Vagina (tissue), 2 donors: ENCODE measurements at regions not wholly inside any gene's neighbourhood (a gene's known extent, or its start where the extent isn't known, plus 50 kb on each side); places are given as distances from the start of the nearest gene placed in this dataset.

Source experiments
- CTCF ChIP-seq, 3 experiments: fragments of 450-650 bp in 2 of 3; fragments of 200-600 bp in 1 of 3; sonication (generic) in 1 of 3; IDR thresholded peaks; one replicate each; pipeline ENCODE4 v1.5.1; 2017 to 2019; ENCODE audit warnings: antibody characterized with exemption in 3 of 3, mild to moderate bottlenecking in 2 of 3, moderate library complexity in 2 of 3
- POLR2A ChIP-seq, 2 donors: fragments of 450-650 bp; IDR thresholded peaks; one replicate each; pipeline ENCODE4 v1.6.1; 2017; ENCODE audit warnings: antibody characterized with exemption in 2 of 2, mild to moderate bottlenecking in 2 of 2, moderate library complexity in 2 of 2

GRCh38 chr12:74401966-74402365 is 135.7 kb upstream of the ATXN7L3B start:
- TF ChIP-seq CTCF (IDR thresholded peaks at IDR 0.05) (no peak), POLR2A (IDR thresholded peaks at IDR 0.05) (no peak)
